ENCODE measurements at regions not wholly inside any gene's neighbourhood (a gene's known extent, or its start where the extent isn't known, plus 50 kb on each side); places are given as distances from the start of the nearest gene placed in this dataset.

DNA sequence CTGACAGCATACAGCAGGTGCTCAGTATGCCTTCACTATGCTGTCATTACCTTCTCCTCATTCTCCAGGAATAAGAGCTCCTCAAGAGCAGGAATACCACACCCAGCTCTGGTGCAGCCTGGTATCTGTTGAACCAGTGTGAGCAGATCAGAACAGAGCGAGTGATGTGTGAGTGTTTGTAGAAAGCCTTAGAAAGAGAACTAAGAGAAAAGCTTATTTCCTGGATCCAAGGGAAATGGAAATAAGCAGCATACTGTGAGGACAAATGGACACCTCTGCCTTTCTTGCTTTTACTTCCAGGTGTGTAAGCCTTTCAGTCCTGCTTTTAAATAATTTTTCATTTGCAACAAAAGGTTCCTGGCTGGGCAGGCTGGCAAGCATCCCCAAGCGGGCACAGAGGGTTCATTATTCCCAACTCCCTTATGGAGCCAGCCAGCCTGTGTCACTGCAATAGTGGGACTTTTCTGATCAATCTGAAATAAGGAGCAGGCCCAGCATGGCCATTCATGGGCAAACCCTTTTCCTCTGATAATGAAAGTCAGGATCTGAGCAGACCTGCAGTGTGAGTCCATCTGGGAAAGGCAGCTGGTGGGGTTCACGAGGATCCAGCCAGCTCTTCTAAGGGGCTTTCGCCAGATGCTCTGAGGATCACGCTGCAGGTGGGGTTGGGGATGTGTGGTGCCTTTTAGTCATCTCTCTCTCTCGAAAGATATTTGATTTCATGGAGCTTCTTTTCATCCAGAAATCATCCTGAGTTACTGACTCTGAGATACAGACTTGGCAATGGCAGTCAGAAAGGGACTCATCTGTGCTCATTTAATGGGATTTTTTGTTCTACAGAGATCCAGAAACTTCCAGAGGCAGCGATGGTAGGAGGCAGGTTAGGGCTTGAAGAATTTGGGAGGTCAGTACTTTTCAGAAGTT is 594.9 kb upstream of the CFAP20DC start:
- DNase-seq, result peak; percentile 67

DNA sequence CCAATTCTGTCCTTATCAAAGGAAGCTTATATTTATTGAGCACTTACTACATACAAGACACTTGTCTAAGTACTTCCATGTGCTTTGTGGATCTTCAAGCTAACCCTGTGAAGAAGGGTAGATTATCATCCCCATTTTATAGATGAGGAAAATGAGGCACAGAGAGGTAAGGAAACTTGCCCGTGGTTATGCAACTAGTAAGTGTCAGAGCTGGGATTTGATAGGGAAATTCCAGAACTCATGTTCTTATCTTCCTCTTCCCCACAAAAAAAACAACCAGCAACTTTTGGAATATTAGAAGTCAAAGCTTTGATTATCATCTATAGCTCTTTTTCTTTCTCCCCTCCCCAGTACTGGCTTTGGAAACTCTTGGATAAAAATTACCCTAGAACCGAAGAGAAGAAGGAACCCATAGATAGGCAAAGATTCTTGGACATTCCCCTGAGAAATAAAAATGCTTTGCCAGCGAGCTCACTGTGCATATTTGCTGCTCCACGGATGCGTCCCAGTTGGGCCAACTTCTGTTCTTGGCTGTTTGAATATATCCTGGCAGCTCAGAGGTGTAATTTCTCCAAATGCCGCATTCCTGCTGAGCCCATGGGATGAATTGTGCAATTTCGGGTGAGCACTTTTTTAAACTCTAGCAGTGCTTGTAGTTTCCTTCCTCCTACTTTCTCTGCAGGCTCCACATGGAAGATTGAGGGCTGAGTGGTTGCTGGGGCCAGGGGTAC is 591.5 kb upstream of the CFAP20DC start:
- no peak for DNase-seq

- DNase-seq, result no peak
These were observed 583.1 kb upstream of the CFAP20DC start for GRCh38 chr3:59632760-59633573.

- DNase-seq, result no peak
These were observed 581.7 kb upstream of the CFAP20DC start for GRCh38 chr3:59631482-59631881.

DNA sequence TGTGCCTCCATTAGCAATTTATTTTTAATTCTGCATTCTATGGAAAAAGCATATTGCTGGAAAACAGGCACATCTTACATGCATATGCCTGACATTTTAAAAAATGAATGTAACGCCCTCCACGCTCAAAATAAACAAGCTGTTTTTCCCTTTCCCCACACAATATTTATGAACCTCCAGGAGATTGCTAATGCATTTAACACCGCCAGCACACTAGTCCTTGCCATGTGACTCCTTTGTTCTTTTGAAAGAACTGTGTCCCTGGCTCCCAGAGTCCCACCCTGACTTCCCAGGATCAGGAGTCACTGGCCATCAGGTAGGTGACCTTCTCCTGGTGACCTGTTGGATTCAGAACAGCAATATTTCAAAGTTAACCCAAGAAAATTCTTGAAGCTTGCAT is 571.2 kb upstream of the CFAP20DC start:
- no peak for DNase-seq

DNA sequence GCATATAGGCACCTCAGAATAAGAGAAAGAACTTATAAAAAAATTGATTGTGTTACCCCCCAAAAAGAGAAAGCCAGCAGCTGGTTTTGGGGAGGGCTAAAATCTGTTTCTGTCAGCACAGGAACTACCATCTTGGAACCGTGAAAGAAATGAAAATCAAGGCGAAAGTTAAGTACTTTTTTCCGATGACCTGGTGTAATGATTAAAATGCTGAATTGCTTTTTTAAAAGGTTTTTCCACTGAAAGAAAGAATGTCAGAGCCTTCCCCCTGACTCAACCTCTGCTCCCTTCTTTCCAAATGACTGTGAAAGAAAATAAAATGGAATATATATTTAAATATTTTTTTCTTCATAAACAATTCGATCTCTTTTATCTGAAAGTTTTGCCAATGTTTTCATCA is 570.5 kb upstream of the CFAP20DC start:
- no peak for DNase-seq

GRCh38 chr3:59612444-59612715 is 562.6 kb upstream of the CFAP20DC start:
- no peak for DNase-seq

DNA sequence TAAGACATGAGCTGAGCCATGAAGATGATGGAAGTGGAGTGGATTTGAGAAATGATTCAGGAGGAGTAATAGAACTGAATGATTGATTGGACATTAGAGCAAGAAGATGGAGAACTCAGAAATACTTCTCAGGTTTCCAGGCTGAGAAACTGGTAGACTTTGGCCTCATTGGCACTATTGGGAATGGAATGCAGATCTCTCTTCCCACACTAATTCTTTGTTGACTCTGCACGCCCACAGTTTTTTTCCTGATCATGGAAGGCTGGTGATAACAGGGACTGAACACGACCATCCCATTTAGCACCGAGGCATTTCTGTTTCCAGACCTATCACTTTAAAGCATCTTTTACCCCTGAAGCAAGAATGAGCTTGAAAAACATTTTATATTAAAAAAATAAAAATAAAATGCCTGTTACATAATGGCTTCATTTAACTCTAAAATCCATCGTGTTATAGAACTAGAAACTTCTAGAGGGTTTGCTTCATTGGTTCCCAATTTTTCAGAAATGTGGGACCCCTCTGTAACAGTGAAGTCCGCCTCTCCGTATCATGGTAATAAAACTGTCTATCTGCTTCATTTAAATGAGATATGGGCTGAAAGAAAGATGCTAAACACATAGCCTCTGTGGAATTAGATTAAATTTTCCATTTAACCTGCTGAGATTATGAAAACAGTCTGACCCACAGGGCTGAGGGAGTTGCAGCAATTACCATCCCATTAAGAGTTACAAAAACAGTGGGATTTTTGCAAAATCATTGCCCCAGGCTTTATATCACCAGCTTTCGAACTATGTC is 562.0 kb upstream of the CFAP20DC start:
- no peak for DNase-seq

DNA sequence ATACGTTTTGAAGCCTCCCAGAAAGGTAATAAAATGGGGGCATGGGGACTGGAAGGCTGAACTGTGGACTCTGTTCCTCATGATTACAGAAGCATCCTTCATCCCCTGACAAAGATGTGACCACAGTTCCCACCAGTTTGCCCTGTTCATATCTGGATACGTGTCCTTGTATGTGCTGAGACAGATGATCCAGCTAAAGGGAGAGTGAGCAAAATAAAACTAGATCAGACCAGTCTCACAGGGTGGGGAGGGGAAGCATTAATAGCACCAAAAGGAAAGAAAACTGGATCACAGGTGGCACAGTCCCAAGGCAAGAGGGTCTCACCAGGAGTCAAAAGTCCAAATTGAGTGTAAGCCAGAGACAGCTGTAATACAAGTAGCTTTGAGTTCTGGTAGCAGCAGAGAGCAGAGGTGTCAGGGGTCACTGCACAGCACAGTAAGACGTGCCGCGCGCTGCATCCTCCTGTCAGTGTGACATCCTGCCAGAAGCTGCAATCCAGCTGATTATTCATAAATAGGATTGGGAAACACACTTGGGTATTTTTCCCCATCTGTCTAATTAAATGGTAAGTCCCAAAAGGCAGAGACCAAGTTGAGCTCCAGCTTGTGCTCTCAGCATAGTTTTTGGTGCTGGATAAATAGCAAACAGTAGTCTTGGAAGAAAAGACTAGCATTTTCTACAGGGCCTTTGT is 560.0 kb upstream of the CFAP20DC start:
- DNase-seq, result no peak

- DNase-seq, result no peak
These were observed 558.5 kb upstream of the CFAP20DC start for GRCh38 chr3:59608356-59608755.

DNA sequence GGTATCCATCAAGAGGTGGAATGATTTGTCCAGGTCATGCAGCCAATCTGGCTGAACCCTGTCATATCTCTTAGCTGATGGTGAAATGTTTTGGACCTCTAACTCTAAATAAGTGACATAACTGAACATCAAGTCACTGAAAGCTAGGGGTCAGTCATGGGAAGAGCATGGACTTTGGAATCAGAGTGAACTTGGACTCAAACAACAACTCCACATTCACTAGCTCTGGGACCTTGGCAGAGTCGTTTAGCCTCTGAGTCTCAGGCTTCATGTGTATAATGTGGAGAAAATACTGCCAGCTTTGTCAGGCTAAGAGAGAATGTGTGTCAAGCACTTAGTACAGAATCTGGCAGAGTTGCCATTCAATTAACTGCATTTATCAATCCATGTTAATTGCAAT is 557.8 kb upstream of the CFAP20DC start:
- peak; percentile 18 for DNase-seq

DNA sequence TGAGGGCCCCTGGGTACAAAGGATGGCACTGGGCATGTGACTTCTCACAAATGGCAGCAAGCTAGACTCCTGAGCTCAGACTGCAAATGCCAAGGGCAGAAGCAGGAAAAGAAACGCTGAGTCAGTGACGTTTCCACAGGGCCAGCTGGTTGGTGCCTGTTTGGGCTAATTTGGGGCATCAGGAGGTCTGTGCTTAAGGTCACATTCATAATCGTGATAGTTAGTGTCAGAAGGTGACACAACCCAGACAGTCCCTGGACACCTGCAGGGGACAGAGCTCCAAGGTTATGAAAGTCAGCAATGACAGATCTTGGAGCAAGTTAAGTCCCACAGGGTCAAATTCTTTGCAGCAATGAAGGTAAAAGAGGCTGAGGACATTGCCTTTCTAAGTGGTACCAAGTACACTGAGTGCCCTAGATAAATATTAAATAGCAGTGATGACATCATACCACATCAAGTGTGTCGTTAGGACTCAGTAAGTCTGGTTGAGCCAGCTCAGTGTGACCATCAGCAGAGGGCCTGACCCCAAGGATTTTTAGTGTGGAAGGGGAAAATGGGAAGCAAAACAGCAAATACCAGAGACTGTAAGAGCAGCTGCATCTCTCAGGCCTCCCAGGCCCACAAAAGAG is 556.9 kb upstream of the CFAP20DC start:
- DNase-seq, result no peak

GRCh38 chr3:59605944-59606534 is 556.2 kb upstream of the CFAP20DC start:
- no peak for DNase-seq

DNA sequence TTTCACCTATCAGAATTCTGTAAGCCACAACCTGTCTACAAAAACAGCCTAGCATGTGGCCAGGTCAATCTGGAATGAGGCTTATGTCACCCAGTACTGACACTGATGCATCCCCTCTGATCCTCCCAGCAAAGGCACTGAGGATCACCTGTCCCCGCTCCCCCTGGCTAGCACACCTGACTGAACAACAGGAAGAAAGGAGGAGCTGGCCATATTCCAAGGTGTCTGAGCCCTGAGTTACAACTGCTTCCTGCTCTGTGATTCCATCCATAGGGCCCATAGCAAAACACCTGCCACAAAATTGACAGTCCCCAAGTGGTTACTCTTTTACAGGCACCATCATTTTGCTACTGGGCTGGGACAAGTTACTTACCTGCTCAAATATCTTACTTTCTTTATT is 555.5 kb upstream of the CFAP20DC start:
- DNase-seq, result no peak

GRCh38 chr3:59601486-59601885 is 551.7 kb upstream of the CFAP20DC start:
- DNase-seq, result no peak

DNA sequence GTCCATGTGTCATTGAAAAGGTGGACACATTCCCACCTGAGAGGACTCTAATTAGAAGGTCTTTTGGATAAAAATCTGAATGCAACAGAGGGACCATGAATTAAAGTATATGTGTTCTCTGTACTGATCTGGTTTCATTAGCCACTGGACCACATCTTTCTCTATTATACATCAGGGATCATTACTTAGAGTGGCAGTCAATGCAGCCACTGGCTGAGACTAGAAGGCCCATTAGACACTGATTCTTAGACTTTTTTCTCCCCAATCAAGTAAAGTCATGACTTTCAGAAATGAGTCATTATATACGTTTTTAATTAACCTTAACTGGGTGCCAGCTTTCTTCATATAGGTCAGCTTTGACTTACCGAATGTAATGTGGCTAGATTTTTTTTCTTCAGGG is 550.8 kb upstream of the CFAP20DC start:
- no peak for DNase-seq

- DNase-seq, result no peak
These were observed 546.9 kb upstream of the CFAP20DC start for GRCh38 chr3:59596741-59597140.

DNA sequence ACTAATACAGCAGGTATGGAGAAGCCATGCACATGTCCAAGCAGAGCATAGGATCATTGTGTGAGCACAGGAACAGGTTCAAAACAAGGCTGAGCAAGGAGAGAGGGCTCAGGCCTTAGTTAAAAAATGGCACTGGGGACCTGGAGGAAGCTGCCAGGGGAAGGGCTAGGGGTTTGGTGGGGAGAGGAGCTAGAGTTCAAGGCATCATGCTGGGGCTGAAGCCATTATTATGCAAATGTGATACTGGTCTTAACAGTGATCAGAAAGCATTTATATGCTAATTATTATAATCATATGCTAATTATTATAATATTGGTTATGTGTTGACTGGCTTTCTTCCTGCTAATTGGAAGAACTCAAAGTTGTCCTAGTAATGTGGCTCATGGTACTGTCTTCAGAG is 546.0 kb upstream of the CFAP20DC start:
- no peak for DNase-seq

DNA sequence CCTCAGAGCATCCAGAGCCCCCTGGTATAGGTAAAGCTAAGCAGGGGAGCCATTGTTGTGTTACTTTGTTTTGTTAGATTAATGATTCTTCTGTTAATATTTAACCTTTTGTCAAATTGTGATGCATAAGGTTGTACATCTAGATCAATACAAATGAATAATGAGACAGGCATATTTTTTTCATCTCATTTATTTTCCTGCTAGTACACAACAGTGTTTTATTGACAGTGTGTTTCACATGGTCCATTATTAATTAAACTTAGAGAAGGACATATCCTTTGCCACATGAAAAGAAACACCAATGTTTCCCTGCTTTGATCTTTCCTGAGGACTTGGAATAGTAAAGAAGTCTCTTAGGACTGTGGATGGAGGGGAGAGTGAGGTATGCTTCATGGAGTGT is 543.6 kb upstream of the CFAP20DC start:
- no peak for DNase-seq

GRCh38 chr3:59580996-59581395 is 531.2 kb upstream of the CFAP20DC start:
- DNase-seq, result no peak

DNA sequence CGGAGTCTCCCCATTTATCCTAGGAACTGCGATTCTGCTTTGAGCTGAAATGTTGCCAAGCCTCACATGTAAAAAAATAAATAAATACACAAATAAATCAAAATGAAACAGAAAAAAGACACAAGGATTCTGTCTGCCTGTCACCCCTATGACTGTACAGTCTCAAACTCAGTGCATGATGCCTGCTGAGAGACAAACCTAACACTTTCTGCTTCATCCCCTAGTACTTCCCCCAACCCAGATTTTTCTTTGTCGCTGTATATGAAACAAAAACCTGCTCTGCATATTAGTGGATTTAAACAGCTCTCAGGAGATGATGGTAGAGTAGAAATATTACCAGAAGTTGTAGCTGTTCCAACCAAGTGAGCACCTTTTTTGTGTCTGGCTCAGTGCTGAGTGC is 530.7 kb upstream of the CFAP20DC start:
- DNase-seq, result no peak
